ENCODE measurements at regions not wholly inside any gene's neighbourhood (a gene's known extent, or its start where the extent isn't known, plus 50 kb on each side); places are given as distances from the start of the nearest gene placed in this dataset.

GRCh38 chr2:58730764-58731487 is 489.8 kb upstream of the FANCL start:
- Histone ChIP-seq H3K9me3 (ENCODE audit: insufficient read depth, low read length) (no peaks in the 10 kb centered on the region), H3K9ac (ENCODE audit: low read length) (no peak overlapping the region), H3K27ac (ENCODE audit: low read depth, low read length) (no peak overlapping the region), H3K79me2 (ENCODE audit: insufficient read depth, low read length) (no peaks in the 10 kb centered on the region), H3K27me3 (ENCODE audit: low read length) (no peaks in the 10 kb centered on the region), H3F3A (ENCODE audit: insufficient read depth) (no peaks in the 10 kb centered on the region), H2AFZ (ENCODE audit: low read depth, low read length, severe bottlenecking) (no peak overlapping the region), H3K4me3 (ENCODE audit: insufficient read depth, low read length, poor library complexity, severe bottlenecking) (no peak overlapping the region), H3K4me2 (ENCODE audit: low read depth, low read length, poor library complexity, severe bottlenecking) (no peak overlapping the region), H3K9me2 (replicated peaks; ENCODE audit: insufficient read depth, low read length) (no peaks in the 10 kb centered on the region), H3K36me3 (ENCODE audit: low read length) (no peaks in the 10 kb centered on the region), H4K20me1 (ENCODE audit: low read depth, low read length) (no peaks in the 10 kb centered on the region)
- TF ChIP-seq CTCF (IDR thresholded peaks at IDR 0.05; ENCODE audit: insufficient read depth, low read length, poor library complexity, severe bottlenecking) (no peak), EZH2phosphoT487 (conservative IDR thresholded peaks at IDR 0.05; ENCODE audit: low read length) (no peak)

GRCh38 chr2:58727981-58728656 is 487.0 kb upstream of the FANCL start:
- Histone ChIP-seq H3K27me3 (ENCODE audit: low read length) (no peaks in the 10 kb centered on the region), H3K4me2 (ENCODE audit: low read depth, low read length, poor library complexity, severe bottlenecking) (no peak overlapping the region), H3K9me2 (replicated peaks; ENCODE audit: insufficient read depth, low read length) (no peaks in the 10 kb centered on the region), H2AFZ (ENCODE audit: low read depth, low read length, severe bottlenecking) (no peak overlapping the region), H3K9me3 (ENCODE audit: insufficient read depth, low read length) (no peaks in the 10 kb centered on the region), H3K36me3 (ENCODE audit: low read length) (no peaks in the 10 kb centered on the region), H3K9ac (ENCODE audit: low read length) (no peak overlapping the region), H3F3A (ENCODE audit: insufficient read depth) (no peaks in the 10 kb centered on the region), H3K79me2 (ENCODE audit: insufficient read depth, low read length) (no peaks in the 10 kb centered on the region), H4K20me1 (ENCODE audit: low read depth, low read length) (no peaks in the 10 kb centered on the region), H3K4me3 (ENCODE audit: insufficient read depth, low read length, poor library complexity, severe bottlenecking) (no peak overlapping the region), H3K27ac (ENCODE audit: low read depth, low read length) (no peak overlapping the region)
- TF ChIP-seq CTCF (IDR thresholded peaks at IDR 0.05; ENCODE audit: insufficient read depth, low read length, poor library complexity, severe bottlenecking) (no peak), EZH2phosphoT487 (conservative IDR thresholded peaks at IDR 0.05; ENCODE audit: low read length) (no peak)

GRCh38 chr2:58721912-58722591 is 480.9 kb upstream of the FANCL start:
- H3K9me3 ChIP-seq (ENCODE audit: insufficient read depth, low read length), result no peaks in the 10 kb centered on the region
- no peaks in the 10 kb centered on the region for H3K36me3 ChIP-seq (ENCODE audit: low read length)
- H4K20me1 ChIP-seq (ENCODE audit: low read depth, low read length), result no peaks in the 10 kb centered on the region
- no peaks in the 10 kb centered on the region for H3K79me2 ChIP-seq (ENCODE audit: insufficient read depth, low read length)
- no peak overlapping the region for H3K27ac ChIP-seq (ENCODE audit: low read depth, low read length)
- no peaks in the 10 kb centered on the region for H3F3A ChIP-seq (ENCODE audit: insufficient read depth)
- TF ChIP-seq EZH2phosphoT487 (conservative IDR thresholded peaks at IDR 0.05; ENCODE audit: low read length) (no peak), CTCF (IDR thresholded peaks at IDR 0.05; ENCODE audit: insufficient read depth, low read length, poor library complexity, severe bottlenecking) (no peak)
- H3K9ac ChIP-seq (ENCODE audit: low read length), result no peak overlapping the region
- H3K4me3 ChIP-seq (ENCODE audit: insufficient read depth, low read length, poor library complexity, severe bottlenecking), result no peak overlapping the region
- H2AFZ ChIP-seq (ENCODE audit: low read depth, low read length, severe bottlenecking), result no peak overlapping the region
- no peaks in the 10 kb centered on the region for H3K27me3 ChIP-seq (ENCODE audit: low read length)
- no peak overlapping the region for H3K4me2 ChIP-seq (ENCODE audit: low read depth, low read length, poor library complexity, severe bottlenecking)
- H3K9me2 ChIP-seq (replicated peaks; ENCODE audit: insufficient read depth, low read length), result no peaks in the 10 kb centered on the region
